Esophagus mucosa (tissue), 1 donor: ENCODE measurements at regions not wholly inside any gene's neighbourhood (a gene's known extent, or its start where the extent isn't known, plus 50 kb on each side); places are given as distances from the start of the nearest gene placed in this dataset.
A peak's percentile ranks its signal among the peaks of the same experiment; 100 is the strongest.
"Not testable (repeated sequence)": the region's sequence is repeated elsewhere in the genome, so short reads cannot be mapped to it uniquely, and the experiment has no call there.

Experiments
- ATAC-seq: fragments of 200-7000 bp; cut with Tn5 transposase; one replicate; pipeline ENCODE4 v1.9.1; 2020
- donor health status: DM: yes; HTN: yes; CAD: no.

DNA sequence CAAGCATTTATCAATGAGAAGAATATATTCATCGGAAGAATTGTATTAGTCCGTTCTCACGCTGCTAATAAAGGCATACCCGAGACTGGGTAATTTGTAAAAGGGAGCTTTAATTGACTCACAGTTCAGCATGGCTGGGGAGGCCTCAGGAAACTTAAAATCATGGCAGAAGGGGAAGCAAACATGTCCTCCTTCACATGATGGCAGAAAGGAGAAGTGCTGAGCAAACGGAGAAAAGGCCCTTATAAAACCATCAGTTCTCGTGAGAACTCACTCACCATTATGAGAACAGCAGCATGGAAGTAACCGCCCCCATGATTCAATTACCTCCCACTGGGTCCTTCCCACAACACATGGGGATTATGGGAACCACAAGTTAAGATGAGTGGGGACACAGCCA lies 1688.2 kb downstream of the SPATA31A7 start:
- ATAC-seq, result not testable (repeated sequence)

DNA sequence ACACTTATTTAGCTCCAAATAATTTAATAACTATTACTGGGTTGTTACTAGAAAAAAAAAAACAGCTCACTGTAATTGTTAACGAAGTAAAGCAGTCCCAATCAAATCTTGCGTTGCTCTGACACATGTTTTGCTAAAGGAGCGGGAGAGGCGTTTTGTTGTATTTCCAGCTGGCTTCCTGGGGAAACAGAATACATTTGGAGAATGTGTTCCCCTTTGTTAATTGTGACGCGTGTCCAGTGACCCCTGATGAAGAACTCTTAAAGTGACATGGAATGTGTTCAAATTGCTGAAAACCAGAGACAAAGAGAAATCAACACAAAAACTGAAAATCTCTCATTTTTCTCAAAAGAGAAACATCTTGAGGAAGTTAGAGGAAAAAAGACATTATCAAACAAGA lies 1690.6 kb downstream of the SPATA31A7 start:
- not testable (repeated sequence) for ATAC-seq

DNA sequence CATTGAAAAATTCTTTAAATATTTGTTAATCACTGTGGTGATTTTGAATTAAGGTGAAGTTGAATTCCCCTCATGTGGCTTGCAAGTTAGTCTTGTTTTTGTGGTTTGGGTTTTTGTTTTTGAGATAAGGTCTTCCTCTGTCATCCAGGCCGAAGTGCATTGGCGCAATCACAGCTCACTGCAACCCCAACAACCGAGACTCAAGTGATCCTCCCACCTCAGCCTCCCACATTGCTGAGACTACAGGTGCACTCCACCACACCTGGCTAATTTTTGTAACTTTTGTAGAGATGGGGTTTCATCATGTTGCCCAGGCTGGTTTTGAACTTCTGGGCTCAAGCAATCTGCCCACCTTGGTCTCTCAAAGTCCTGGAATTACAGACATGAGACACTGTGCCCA lies 1691.1 kb downstream of the SPATA31A7 start:
- ATAC-seq, result not testable (repeated sequence)

DNA sequence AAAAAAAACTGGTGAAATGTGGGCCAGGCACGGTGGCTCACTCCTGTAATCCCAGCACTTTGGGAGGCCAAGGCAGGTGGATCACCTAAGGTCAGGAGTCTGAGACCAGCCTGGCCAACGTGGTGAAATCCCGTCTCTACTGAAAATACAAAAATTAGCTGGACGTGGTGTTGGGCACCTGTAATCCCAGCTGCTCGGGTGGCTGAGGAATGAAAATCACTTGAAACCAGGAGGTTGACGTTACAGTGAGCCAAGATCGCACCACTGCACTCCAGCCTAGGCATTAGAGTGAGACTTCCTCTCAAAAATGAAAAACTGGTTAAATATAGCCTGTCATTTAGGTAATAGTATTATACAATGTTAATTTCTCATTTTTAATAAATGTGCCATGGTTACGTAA lies 1692.0 kb downstream of the SPATA31A7 start:
- ATAC-seq, result not testable (repeated sequence)

DNA sequence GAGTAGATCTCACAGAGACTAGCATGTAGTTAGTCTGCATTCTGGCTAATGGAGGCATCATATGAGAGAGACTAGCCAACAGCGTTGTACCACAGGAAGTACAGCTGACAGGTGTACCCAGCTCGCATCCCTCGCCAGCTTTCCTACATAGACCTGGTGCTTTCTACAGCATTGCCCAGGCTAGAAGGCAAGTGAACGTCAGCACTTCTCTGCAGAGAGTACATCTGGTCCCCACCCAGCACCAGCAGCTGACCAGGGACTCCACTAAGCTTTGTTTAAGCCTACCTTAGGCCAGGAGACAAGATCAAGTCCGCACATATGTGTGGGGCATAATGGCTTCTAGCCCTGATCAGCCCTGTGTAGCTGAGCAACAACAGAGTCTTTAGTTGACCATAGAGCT lies 1692.9 kb downstream of the SPATA31A7 start:
- not testable (repeated sequence) for ATAC-seq

DNA sequence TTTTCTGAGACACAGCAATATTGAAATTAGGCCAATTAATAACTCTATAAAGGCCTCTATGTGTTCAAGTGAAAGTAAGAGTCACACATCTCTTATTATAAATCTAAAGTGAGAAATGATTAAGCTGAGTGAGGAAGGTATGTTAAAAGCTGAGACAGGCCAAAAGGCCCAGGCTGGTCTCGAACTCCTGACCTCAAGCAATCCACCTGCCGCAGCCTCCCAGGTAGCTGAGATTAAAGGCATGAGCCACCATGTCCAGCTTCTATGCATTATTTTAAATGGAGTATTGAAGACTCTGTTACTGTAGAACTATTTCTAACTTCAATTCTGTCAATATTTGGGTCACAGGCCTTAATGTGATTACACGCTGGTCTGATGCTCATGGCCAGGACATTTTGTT lies 1706.9 kb downstream of the SPATA31A7 start:
- ATAC-seq, result not testable (repeated sequence)

DNA sequence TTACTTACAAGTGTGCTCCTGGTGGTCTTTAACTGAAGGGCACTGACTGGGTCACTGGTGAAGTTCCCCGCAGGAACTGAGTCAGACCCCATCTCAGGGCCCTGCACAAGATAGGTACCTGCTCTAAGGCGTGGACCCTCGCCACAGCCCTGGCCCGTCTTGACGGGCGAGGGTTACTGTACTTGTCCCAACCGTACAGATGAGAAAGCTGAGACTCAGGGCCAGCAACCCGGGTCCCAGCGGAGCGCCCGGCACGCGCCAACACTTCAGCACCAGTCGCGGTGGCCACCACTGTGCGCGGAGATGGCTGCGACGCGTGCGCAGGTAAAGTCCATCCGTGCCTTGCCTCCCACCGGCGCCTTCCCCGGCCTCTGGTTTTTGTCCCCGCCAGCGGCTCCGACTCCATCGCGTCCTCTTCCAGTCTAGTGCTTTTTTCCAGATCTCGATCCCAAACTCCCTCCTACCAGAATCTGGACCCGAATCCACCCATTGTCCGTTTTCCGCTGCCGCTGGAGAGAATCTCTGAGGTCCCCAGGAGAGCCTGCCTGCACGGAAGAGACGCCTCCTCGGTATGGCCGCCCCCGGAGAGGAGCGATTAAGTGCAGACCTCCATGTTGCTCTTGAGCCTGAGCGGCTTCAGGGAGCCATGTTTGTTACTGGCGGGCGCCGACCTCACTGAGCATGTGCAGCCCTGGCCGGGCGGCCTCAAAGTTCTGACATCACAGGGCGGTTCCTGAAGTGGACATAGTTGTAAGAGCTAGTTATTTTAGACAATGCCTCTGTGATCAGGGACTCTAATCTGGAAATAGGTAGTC lies 1707.8 kb downstream of the SPATA31A7 start:
- not testable (repeated sequence) for ATAC-seq

DNA sequence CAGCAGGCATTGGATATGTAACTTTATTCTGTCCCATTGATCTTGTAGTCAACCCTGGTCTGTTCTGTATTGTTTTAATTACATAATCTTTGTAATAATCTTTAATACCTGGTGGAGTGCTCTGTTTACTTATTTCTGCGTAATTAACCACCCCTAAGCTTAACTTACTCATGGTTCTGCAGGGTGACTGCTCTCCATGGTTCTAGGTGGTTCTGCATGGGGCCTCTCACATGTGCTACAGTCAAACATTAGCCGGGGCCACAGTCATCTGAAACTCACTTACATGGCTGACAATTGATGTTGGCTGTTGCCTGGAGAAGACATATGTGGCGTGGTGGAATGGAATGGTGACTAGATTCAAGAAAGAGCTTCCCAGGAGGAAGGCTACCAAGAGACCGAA lies 1709.8 kb downstream of the SPATA31A7 start:
- not testable (repeated sequence) for ATAC-seq

DNA sequence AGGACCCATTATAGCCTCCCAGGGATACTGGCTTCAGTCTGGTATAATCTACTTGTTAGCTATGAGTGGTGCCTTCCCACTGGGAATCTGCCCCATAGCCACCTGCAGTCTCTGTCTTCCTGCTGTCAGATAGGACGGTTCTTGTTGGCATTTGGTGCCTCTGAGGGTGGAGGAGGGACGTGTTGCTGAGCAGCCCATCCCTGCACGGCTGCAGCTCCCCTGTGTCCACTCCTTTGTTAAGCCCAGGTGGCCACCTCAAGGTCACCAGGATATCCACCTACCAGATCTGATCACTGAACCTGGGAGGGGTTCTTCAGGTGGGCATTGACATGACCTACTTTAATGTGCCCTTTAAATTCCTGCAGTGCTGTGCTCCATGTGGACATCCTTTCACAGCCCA lies 1714.2 kb downstream of the SPATA31A7 start:
- not testable (repeated sequence) for ATAC-seq

DNA sequence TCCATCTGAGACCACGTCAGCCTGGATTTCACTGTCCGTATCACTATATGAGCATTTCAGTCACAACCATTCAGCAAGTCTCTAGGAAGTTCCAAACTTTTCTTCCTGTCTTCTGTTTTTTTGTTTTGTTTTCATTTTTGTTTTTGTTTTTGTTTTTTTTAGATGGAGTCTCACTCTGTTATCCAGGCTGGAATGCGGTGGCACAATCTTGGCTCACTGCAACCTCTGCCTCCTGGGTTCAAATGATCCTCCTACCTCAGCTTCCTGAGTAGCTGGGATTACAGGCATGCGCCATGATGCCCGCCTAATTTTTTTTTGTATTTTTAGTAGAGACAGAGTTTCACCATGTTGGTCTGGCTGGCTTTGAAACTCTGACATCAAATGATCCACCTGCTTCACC lies 1715.9 kb downstream of the SPATA31A7 start:
- not testable (repeated sequence) for ATAC-seq

DNA sequence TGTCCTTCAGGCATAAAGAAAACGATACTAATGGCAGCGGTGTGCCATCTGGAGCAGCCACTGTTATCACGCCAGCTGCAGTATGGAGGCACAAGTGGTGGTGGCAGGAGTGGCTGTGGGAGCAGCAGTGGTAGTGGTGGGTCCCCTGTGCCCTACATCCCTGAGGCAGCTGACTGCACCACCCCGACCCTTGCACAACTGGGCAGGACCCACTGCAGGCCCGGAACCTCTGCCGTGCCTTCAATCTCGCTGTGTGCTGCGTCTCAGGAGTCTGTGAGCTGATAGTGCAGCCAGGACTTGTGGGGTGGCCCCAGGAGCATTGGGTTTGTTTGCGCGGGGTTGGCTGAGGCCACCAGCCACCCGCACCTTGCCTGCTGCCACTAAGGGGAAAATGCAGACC lies 1718.0 kb downstream of the SPATA31A7 start:
- ATAC-seq, result not testable (repeated sequence)

DNA sequence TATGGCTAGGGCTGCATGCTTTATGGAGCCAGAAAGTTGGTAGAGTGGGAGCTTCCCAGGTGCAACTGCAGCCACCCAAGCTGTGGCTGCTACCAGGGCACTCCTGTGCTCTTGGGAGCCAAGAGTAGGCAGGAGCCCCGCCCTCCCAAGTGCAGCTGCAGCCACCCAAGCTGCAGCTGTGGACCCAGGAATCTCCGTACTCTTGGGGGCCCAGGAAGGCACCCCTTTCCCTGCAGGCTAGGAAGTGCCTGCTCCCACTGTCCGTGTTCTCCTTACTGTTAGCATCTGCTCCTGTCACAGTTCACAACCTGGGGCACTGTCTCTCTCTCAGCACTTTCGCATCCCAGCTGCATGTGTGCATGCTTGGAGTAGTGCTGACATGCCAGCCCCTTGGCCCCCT lies 1718.4 kb downstream of the SPATA31A7 start:
- ATAC-seq, result not testable (repeated sequence)

DNA sequence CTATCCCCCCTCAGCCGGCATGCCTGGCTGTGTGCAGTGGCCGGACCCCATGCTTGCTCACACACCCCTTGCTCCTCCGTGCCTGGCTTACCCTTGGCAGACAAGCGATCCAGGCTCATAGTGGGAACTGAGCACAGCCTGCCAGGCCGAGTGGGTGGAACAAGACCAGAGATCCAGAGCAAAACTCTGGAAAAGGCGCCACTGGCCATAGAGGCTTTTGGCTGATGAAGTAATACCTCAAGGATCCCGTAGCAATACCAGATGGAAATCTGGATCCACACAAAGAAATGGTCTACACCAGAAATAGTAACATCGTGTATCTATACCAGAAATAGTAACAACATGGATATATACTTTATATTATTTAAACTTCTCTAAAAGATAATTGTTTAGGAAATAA lies 1719.6 kb downstream of the SPATA31A7 start:
- not testable (repeated sequence) for ATAC-seq

DNA sequence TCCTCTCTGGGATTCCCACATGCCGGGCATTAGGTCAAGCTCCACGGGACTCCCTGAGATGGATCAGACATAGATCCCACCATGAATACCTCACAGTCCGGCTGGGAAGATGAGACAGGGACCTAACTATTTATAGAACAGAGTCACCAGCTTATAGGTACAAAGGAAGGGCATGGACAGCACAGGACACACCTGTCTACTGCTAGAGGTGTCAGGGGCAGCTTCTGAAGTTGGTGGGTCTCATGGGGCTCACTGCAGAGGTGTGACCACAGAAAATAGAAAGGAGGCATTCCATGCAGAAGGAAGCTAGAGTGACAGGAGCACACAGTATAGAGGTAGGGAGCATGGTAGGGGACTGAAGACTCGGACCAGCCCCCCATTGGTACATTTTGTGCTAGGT lies 1722.4 kb downstream of the SPATA31A7 start:
- not testable (repeated sequence) for ATAC-seq

DNA sequence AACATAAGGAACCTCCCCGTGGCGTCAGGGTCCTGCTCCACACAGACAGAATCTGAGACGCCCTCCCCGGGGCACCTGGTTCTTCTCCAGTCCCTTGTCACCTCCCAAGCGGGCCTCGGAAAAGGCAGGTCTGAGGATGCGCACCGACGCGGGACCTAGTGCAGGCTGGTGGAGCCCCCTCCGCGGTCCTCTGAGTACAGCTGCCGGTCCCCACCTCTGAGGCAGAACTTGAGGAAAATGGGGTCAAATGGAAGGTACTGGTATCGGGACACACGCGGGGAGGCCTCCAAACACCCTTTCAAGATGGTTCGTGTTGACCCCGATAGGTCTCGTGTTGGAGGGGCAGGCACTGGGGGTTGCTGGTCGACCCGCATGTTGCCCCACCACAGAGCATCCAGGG lies 1725.3 kb downstream of the SPATA31A7 start:
- not testable (repeated sequence) for ATAC-seq

DNA sequence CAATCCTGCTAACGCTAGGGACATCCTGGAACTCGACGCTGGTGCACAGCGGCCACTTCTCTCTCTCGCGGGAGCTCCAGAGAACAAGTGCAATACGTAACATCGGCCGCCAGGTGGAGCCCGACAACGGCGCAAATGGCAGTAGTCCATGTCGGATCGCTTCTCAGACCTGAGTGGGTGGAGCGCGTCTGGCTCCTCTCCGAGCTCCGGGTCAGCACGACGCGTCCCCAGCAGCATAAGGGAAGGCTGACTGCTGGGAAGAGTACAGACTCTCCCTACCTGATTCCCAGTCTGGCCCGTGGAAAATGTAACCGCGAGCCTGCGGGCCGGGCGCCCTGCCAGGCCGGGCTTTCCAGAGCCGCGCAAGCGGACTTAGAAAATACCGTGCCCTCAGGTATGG lies 1725.8 kb downstream of the SPATA31A7 start:
- peak; percentile 100 for ATAC-seq

DNA sequence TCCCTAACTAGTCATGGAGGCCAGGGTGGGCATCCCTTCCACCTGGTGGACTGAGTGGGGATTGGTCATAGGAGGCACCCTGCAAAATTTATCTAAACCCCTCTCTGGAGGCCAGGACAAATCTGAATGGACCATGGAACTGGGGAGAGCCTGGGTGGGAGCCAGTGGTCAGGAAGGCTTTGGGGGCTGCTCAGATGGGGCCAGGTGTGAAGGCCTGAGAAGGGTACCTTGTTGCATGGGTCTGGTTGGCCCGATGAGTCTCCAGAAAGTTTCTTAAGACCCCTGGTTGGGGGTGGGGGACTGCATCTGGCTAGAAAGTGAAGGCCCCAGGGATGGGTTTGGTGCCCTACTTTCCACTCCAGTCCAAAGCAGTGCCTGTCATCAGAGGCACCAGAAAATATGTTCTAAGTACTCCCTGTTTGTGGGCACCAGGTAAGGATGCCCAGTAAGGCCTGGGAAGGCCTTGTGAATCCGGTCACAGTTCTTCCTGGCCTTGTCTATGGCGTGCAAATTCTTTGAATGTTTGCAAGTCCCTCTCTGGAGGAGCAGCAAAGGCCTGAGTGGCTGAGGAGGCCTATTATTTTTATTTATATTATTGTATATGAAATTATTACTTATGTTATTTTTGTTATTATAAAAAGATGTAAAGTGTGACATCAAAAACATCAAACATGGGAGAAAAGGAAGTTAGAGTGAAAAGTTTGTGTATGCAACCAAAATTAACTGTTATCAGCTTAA lies 1729.0 kb downstream of the SPATA31A7 start:
- ATAC-seq, result not testable (repeated sequence)

DNA sequence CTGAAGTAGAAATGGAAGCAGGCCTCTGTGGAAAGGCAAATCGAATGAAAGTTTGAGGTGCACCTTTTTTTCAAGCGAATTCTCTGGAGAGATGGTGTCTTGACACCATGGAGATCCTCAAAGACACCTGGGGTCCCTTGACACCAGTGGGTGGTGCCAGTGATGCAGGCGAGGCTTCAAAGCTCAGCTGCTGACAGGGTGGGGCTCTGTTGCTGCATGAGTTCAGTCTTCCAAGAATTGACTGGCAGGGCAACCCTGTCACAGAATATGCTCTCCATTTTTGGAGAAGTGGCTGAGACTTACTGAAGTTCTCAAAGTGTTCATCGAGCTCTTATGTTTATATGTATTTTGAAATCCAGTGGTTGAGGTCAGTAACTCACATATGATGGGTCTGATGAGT lies 1741.6 kb downstream of the SPATA31A7 start:
- not testable (repeated sequence) for ATAC-seq

DNA sequence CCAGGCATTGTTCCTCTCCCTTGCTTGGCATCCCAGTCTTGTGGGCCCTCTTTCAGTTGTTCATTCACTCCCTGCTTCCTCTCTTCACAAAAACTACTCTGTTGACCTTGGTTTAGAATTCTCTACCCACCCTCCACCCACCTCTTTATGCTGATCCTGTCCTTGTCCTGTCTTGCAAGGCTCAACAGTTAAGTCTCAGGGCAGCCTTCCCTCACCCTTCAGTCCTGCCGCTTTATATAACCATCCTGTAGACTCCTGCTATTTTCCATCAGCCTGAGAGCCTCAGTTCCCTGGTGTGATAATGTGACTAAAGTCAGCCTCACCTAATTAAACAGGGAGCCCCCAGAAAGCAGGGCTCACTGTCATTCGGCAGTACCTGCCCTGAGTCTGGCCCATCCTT lies 1763.0 kb downstream of the SPATA31A7 start:
- not testable (repeated sequence) for ATAC-seq
